Left renal pelvis (tissue), 4 donors: ENCODE measurements at regions not wholly inside any gene's neighbourhood (a gene's known extent, or its start where the extent isn't known, plus 50 kb on each side); places are given as distances from the start of the nearest gene placed in this dataset.

Source experiments
- DNase-seq, 4 donors: peaks; one replicate each; pipeline ENCODE4 v3.0.0-alpha.2; 2013; ENCODE audit warnings: low read depth in 4 of 4, low spot score in 3 of 4

GRCh38 chr12:25712169-25712568 lies 159.1 kb upstream of the LMNTD1 start:
- DNase-seq, result no peak

DNA sequence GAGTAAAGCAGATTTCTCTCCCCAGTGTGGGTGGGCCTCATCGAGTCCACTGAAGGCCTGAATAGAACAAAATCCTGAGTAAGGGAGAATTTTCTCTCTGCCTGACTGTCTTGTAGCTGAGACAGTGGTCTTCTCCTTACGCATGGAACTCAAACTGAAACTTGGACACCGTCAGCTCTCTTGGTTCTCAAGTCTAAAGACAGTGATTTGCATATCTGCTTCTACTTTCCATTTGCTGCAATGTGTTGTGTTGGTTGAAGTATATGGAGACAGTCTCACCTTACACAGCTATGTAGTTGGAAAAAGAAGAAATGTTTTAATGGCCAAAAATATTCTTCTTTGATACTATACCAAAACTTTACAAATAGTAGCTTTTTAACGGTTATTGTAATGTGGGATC lies 160.2 kb upstream of the LMNTD1 start:
- DNase-seq, result no peak

DNA sequence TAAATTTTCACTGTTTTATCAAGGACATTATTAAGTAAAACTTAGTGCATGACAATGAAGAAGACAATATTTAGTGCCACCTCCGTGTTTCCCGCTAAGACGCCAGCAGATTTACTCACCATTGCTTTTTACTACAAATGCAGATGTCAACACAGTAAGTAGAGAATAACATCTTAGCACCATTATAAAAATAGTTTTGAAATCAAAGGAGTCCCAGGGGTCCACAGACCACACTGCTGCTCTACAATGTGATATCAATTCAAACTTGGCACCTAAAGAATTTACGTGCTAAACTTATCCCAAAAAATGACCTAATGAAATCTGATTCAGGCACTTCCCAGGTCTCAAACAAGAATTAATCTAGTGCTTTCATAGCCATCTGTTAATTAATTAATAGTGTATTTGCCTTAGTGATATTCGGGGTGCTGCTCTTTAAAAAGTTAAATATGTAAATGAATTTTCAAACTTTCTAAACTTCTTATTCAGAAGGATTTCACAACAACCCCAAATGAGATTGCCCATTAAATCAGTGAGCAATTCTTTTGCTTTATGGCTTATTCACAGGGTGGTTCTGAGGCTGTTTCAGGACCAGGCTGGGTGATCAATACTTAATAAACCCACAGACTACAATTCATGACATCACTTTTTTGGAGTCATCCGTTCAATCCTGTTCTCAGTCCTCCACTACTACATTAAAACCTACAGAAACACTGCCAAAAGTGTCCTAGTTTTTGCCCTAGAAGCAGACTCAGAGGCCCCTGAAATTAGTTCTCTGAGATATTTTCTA lies 161.3 kb upstream of the LMNTD1 start:
- no peak for DNase-seq

GRCh38 chr12:25715102-25715501 lies 162.0 kb upstream of the LMNTD1 start:
- no peak for DNase-seq

- DNase-seq, result no peak
Observed at GRCh38 chr12:25716842-25717241, 163.8 kb upstream of the LMNTD1 start.

DNA sequence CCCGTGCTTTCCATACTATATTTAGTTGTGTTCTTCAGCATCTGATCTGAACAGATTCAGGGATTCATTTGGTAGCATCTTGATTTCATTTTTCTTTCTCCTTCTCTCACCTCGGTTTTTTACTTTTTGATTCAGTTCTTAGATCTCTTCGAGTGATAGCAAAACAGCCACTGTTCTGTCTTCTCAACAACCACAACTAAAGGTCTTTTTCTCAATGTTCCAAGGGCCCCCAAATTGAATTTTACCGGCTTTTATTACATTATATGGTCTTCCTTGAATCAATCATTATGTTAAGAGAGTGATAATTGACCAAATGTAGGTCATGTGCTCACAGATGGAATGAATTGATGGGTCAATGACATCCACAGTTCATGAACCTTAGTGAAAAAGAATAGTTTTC lies 164.5 kb upstream of the LMNTD1 start:
- no peak for DNase-seq

DNA sequence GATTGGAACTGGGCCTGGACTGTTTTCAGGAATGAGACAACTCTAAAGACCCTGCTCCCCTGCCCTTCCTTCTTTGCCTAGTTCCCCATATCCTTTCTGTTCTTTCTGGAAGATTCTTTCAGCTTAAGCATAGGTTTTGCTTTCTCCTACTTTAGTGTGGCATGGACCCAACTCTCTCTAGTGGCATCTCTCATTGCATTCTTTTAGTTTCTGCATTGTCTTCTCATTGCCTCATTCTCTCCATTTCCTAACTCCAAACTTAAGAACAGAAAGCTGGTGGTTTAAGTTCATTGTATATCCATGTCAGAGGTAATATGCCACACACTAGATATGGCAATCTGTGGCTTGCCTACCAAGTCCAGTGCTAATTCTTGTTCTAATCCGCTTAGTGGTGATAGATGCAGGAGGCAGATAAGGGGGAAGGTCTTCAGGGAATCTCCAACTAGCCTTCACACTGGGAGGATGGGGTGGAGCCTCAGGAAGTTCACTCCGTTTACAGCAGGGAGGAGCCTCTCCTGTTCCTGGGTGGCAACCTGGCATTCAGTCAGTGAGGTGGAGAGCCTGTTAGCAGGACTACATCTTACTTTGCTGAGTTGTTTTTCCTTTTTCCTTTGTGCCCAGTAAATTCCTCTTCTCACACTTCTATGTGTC lies 165.1 kb upstream of the LMNTD1 start:
- DNase-seq, result no peak

DNA sequence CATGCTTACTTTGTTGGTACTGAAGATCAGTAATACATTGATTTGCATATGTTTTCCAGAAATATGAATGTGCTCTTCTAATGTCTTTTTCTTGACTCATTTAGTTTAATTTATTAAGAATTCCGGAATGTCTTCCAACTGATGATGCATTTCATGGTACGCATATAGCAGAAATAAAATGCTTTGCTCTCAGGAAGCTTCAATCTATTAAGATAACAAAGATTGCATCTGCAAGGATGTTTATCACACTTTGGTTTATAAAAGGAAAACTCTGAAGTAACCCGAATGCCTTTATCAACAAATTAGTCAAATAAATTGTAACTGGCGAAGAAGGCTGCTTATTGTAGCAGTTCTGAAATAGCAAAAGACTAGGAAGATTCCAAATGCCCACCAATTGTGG lies 166.4 kb upstream of the LMNTD1 start:
- no peak for DNase-seq

GRCh38 chr12:25723336-25723735 lies 170.3 kb upstream of the LMNTD1 start:
- DNase-seq, result no peak

DNA sequence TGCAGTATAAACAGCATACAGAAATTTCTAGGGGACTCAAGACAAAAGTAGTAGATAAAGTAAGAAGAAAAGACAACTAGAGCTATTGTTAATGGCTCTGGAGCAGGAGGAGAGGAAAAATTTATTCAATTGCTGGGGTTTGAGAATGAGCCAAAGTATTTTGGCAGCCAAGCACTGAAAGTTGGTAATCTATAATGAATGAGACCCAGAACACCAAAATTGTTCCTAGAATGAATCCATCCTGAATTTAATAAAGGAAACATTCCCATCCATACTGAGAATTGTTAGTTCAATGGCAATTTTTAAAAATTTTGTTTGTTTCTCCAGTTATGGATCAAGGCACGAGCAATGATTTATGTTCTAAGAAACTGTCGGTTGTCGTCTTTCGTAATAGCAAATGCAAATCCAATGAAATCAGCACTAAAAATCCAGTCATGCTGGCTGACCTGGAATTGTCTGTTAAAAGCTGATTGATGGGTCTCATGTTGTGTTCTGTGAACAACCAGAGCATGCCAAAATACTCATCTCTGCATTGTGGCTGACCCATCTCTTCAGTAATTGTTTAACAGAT lies 170.9 kb upstream of the LMNTD1 start:
- no peak for DNase-seq

- DNase-seq, result no peak
Observed at GRCh38 chr12:25725470-25725869, 172.4 kb upstream of the LMNTD1 start.

DNA sequence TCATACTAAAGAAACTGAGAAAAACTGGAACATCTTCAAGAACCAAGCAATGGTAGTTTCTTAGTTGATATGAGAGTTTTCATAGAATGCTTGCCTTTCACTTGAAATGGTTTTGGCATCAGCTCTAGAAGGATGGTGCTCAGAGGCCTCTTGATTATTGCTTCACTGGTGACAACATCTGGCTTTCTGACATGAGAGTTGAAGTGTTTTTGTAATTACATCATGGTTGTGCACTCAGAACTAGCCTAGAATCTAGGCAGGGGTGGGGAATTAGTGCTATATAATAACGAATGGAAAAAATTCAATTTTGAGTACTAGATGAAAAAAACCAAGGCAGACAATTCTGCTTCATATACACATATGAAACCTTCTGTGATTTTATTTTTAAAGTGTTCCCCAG lies 172.8 kb upstream of the LMNTD1 start:
- no peak for DNase-seq

DNA sequence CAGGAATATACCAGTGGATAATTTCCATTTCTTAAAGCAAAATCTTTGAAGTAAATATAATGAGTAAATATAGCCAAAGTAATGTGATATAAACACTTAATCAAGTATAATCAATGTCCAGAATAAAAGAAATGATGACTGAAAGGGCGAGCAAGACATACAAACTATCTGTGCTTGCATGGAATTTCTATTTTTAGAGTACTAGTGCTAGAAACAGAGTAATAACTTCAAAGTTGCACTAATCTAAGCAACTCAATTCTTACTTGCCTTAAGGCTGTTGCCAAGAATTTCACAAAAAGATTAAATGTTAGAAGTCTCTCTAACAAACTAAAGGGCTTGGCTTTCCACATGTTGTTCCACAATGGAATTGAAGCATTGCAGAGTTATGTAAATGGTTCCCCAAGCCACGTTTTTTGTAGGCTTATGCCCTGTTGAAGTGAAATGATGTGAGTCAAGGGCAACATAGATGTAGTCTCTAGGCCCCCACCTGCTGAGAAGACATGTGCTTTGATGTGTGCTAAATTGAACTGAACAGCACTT lies 175.0 kb upstream of the LMNTD1 start:
- DNase-seq, result no peak

DNA sequence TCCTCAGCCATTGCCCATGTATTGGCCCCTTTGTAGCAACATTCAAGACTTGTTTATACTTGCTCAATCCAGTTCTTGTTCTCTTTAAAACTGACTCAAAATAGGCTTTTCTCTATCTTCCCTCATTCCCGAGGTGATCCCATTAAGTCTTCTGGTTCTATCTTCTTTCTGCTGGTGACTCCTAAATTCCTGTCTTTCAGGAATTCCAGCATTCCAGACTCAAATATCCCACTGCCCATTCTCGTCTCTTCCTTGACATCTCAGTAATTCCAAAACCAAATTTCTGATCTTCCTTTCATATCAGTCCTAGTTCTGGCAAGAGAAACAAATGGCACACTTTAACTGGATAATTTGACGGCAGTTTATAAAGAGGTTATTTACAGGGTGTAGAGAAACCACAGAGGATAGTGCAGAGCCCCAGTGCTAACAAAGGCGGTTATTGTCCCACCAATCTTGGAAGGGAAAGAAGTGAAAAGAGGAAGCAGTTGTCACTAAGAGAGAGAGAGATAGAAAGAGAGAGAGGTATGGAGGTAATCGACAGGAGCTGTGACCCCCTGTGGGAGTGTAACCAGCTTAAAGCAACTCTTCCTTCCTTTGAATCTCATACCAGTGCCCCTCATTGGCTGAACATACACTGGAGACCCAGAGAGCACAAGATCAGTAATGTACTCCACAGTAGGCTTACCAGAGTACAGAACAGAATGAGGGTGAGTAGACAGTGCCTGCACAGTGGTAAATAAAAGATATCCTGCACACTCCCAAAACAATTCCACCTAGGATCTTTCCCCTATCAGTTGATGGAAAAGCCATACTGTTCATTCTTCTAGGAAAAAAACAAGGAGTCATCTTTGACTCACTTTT lies 177.6 kb upstream of the LMNTD1 start:
- no peak for DNase-seq

DNA sequence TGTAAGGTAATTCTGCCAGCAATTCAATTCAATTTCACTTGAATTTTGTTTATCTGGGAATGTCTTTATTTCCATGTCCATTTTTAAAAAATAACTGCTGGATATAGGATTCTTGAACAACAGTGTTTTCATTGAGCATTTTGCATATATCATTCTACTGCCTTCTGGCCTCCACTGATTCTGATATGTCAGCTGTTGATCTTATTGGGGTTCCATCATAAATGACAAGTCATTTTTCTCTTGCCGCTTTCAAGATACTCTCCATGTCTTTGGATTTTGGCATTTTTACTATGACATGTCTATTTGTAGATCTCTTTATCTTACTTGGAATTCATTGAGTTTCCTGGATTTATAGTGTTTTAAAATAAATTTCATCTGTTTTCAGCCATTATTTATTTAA lies 180.5 kb upstream of the LMNTD1 start:
- DNase-seq, result no peak

DNA sequence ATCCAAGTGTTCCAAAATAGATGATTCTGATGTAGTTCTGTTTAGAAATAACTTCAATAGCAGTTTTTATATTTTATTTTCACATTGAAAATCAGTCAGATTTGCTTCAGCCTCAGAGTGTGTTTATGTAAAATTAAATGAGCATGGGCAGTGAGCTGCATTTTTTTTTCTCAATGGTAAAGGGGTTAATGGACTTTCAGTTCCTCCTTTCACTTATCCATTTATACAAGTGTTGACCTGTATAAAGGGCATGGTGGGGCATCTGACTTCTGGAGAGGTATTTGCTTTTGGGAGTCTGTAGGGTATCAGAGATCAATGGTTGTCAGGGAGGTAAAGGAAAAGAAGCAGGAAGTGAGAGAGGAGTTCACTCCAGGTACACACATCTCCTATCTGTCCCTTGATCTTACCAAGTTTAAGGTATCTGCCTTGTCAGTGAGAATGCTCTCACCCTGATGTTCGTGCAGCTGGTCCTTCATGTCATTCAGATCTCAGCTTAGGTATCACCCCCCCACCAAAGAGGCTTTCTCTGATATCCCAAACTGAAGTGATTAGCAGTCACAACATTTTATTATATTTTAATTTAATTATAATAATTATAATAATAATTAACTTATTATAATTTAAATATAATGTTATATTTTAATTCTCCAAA lies 181.6 kb upstream of the LMNTD1 start:
- DNase-seq, result no peak

- DNase-seq, result no peak
Observed at GRCh38 chr12:25740617-25741016, 187.5 kb upstream of the LMNTD1 start.

DNA sequence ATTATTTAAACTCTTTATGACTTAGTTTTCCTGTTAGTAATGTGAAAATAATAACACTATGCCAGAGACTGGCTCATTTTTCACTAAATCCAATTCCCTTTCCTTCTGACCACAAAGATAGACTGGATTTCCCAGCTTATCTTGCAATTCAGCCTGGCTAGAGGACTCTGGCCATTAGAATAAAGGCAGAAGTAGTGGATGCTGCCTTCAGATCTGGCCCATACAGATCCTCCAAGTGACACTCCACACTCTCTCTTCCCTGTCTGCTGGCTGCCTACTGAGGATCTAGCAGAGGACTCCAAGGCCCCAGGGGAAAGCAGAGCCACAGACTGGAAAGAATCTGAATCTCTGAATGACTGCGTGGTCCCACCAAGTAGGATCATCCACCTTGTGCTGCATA lies 188.8 kb upstream of the LMNTD1 start:
- DNase-seq, result no peak

GRCh38 chr12:25743679-25744215 lies 190.7 kb upstream of the LMNTD1 start:
- DNase-seq, result no peak

DNA sequence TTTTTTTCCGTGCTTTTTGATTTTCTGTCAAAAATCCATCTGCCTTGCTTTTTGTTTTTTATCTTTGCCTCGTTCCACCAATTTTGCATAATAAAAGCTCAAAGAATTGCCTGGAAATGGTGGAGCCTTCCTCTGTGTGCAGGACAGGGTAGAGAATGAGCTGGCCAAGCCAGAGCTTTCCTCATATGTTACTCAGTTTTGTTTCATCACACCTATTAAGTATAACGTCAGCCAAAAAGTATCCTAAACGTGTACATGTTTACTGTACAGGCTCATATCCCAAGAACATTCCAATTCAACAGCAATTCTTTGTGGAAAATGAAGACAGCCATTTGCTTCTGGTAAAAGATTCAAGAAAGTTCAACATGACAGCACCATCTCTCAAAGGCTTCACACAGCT lies 191.2 kb upstream of the LMNTD1 start:
- DNase-seq, result no peak
